ENCODE measurements at regions not wholly inside any gene's neighbourhood (a gene's known extent, or its start where the extent isn't known, plus 50 kb on each side); places are given as distances from the start of the nearest gene placed in this dataset.

DNA sequence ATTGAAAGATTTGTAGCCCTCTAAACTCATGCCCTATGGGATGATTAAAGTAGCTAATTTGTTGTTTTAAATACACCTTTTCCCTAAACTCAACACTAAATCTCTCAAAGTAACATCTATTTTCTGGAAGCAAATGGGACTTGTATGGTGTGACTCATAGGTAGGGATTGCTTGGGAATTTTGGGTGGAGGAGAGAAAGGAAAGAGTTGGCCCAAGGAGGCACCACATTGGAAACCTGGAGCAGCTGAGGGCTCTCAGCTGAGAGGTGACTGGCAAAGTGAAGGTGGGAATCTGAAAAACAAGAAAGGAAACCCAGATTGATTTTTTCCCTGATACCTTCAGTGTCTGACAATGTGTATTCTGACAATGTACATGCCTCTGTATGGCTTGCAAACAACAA, 114.8 kb upstream of the PRICKLE1 start:
- no peak for DNase-seq

DNA sequence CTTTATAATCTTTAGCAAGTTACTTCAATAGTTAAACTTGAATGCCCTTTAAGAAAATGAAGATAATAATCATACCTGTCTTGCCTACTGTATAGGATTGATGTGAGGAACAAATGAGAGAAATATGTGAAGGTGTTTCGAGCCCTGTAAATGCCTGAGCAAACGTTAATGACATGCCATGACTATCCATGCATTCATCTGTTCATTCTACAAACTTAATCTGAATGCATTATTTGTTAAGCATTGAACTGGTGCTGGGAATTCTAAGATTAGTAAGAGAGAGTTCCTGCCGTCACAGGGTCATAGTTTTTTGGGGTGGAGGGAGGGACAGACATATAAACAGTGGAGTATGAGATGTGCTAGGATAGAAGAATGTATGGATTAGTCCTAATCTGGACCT, 111.5 kb upstream of the PRICKLE1 start:
- no peak for DNase-seq

- no peak for DNase-seq
Measured at GRCh38 chr12:42698213-42698612, 108.7 kb upstream of the PRICKLE1 start.

GRCh38 chr12:42696406-42697149, 107.0 kb upstream of the PRICKLE1 start:
- no peak for DNase-seq

DNA sequence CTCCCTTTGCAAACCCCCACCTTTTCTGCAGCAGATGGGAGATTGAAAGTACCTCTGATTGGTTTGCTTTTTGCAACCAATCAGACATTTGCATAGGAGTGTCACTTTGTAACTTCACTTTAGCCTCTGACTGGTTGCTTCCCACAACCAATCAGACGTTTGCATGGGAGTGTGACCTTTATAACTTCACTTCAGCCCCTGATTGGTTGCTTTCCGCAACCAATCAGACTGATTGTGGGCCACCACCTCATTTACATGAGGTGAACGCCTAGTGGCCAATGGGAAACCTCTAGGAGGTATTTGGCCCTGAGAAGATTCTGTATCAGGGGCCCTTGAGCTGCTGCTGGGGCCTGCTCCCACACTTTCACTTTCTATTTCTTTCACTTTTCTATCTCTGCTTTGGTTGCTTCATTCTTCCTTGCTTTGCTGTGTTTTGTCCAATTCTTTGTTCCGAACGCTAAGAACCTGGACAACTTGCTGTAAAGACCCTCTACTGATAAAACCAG, 106.0 kb upstream of the PRICKLE1 start:
- no peak for DNase-seq

GRCh38 chr12:42692749-42693148, 103.2 kb upstream of the PRICKLE1 start:
- DNase-seq, result no peak

GRCh38 chr12:42691991-42692557, 102.5 kb upstream of the PRICKLE1 start:
- no peak for DNase-seq

GRCh38 chr12:42690264-42690663, 100.7 kb upstream of the PRICKLE1 start:
- no peak for DNase-seq

DNA sequence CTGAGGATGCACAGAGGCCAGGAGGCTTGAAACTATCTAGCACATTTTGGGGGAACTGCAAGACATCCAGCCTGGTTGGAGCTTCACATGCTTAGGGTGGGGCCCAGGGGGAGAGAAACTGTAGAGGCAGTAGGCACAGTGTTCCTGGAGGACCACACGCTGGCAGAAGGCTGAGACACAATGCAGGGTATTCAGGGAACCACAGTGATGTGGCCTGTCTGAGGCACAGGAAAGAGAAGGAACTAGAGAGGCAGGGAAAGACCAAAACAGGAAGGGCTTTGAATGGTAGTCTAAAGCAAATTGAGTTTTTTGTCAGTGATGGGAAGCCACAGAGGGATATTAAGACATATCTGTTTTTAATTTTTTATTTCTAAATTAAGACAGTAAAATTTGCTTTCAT, 100.2 kb upstream of the PRICKLE1 start:
- DNase-seq, result no peak

DNA sequence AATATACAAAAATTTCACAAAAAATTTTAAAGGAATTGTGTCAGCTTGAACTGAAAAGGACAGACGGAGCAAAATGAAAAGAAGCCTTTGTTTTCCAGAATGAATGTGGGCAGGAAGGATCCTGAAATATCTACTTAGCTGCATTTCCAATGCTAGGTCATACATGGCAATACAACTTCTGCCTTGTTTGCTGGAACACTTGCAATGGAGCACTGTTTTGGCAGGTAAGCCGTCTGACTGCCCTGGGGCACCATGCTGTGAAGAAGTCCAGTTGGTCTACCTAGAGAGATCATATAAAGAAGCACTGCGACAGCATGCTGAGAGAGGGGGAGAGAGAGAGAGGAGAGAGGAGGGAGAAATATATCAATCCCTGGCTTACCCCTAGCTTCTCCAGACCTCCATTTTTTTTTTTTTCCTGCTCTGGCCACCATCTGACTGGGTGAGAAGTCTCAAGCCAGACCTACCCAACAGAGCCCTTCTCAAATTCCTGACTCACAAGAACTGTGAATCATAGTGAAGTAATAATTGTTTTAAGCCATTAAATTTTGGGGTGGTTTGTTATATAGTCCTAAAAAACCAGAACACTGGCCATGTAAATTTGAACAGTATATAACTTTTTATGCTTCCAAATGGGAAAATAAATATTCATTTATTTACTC, 97.1 kb upstream of the PRICKLE1 start:
- peak; percentile 66 for DNase-seq

- DNase-seq, result no peak
Measured at GRCh38 chr12:42684802-42685071, 95.2 kb upstream of the PRICKLE1 start.

- no peak for DNase-seq
Measured at GRCh38 chr12:42683933-42684801, 94.6 kb upstream of the PRICKLE1 start.

GRCh38 chr12:42683266-42683665, 93.7 kb upstream of the PRICKLE1 start:
- no peak for DNase-seq

- no peak for DNase-seq
Measured at GRCh38 chr12:42679466-42679865, 89.9 kb upstream of the PRICKLE1 start.

GRCh38 chr12:42677461-42677860, 87.9 kb upstream of the PRICKLE1 start:
- no peak for DNase-seq

DNA sequence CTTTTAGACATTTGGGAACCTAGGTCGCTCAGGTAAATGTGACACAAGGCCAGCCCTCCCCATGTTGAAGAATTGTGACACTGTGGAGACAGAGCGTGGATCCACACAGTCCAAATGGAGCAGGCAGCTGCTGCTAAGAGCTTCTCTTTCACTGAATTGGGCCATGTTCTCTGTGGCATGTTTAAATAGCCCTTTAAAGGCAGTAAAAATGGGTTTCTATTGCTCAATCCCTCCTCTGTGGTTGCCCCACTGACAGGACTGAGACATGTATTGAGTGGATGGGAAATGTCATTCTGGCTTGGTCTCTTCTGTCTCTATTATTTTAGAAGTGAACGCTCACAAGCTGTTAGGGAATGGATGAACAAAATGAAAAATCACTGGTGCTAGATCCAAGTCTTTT, 84.0 kb upstream of the PRICKLE1 start:
- DNase-seq, result no peak

GRCh38 chr12:42670719-42671118, 81.2 kb upstream of the PRICKLE1 start:
- DNase-seq, result no peak

DNA sequence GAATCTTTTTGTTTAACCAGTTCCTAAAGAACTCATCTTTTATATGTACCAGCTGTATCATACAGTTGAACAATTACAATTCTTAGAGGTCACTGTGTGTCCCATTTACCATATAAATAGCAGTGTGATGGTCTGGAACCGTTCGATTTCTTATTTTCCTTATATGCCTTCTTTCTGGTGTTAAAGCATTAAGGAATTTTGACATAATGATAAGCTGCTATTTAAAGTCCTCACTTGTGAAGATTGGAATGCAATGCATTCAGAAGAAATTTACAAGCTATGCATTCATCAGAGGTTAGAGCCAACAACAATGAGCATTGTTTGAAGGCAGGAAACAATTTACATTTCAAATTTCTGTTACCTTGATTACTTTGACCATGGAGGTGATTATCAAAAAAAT, 80.0 kb upstream of the PRICKLE1 start:
- no peak for DNase-seq

DNA sequence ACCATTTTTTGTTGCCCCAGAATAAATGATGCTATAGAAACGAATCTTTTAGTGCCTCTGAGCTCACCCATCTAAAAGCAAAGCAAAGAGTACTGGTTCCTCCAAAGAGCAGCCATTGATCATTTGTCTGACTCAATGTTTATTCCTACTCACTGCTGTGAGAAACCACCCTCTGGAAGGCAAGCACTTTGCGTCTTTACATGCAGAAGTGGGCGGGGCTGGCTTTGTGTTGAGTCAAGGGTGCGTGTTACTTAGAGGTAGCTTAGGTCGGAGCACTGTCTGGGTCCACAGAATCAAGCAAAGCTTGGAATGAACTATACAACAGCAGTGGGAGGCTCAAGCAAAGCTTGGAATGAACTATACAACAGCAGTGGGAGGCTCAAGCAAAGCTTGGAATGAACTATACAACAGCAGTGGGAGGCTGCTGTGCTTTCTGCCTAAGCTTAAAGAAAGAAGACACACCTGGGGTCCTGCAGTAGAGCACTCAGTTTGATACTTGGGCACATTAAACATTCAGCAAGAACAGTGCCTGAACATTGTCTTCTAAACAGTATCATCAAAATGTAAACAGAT, 77.2 kb upstream of the PRICKLE1 start:
- peak; percentile 67 for DNase-seq

GRCh38 chr12:42663621-42664020, 74.1 kb upstream of the PRICKLE1 start:
- DNase-seq, result no peak

GRCh38 chr12:42660968-42661937, 71.7 kb upstream of the PRICKLE1 start:
- no peak for DNase-seq

GRCh38 chr12:42660117-42660516, 70.6 kb upstream of the PRICKLE1 start:
- DNase-seq, result no peak

Data from islet precursor cell (in vitro differentiated cells).